ENCODE measurements at regions not wholly inside any gene's neighbourhood (a gene's known extent, or its start where the extent isn't known, plus 50 kb on each side); places are given as distances from the start of the nearest gene placed in this dataset.

GRCh38 chr12:114592946-114593345 lies 91.0 kb downstream of the TBX3 start:
- TF ChIP-seq EZH2 (IDR thresholded peaks at IDR 0.05; ENCODE audit: borderline replicate concordance, low read depth, low read length, severe bottlenecking) (no peak), CTCF (IDR thresholded peaks at IDR 0.05; ENCODE audit: borderline replicate concordance, extremely low read depth, low read length, poor library complexity, severe bottlenecking) (no peak)

Data from DND-41 (cell line).